HepG2 (cell line): ENCODE measurements at regions not wholly inside any gene's neighbourhood (a gene's known extent, or its start where the extent isn't known, plus 50 kb on each side); places are given as distances from the start of the nearest gene placed in this dataset.
"Not testable (repeated sequence)": the region's sequence is repeated elsewhere in the genome, so short reads cannot be mapped to it uniquely, and the experiment has no call there.

Experiments used
- ATAC-seq: fragments of 200-7000 bp; cut with Tn5 transposase; 3 replicates; pipeline ENCODE4 v1.9.1; 2020; ENCODE audit warnings: mild to moderate bottlenecking, moderate library complexity
- BruUV-seq: library from RNA; stranded (reverse); fragments of 400-500 nt; replicated peaks from 2 replicates; lab custom pipeline; 2021; lab: Mats Ljungman, UMichigan
- CTCF ChIA-PET: fragments of 300-600 bp; formaldehyde crosslinking; extraction: SDS; loops from one replicate; lab custom pipeline; 2021; ENCODE audit warnings: low total read pairs, inconsistent platforms, low intra/inter-chr PET ratio; lab: Yijun Ruan, JAX
- POLR2A ChIA-PET: fragments of 350-600 bp; sonication (Branson Sonifier 250); formaldehyde crosslinking; loops from one replicate; lab custom pipeline; 2020; ENCODE audit warnings: antibody characterized with exemption, inconsistent platforms; lab: Yijun Ruan, JAX
- DNase-seq: peaks from one replicate; pipeline ENCODE4 v3.0.0-alpha.2; 2015; ENCODE audit warnings: low spot score
- FAIRE-seq: peaks from 3 replicates; lab custom pipeline; 2011; peaks lifted over from hg19 to GRCh38; lab: Jason Lieb, UNC
- H2AFZ ChIP-seq: one replicate; pipeline ENCODE4 v1.6.1; 2011; ENCODE audit warnings: low read length, inconsistent platforms
- H3K27ac ChIP-seq: fragments of 300-600 bp; 3 replicates; pipeline ENCODE4 v1.8.0; 2011; ENCODE audit warnings: mixed run types, mild to moderate bottlenecking, mixed read lengths, low read length, inconsistent platforms; ENCODE audit not compliant: insufficient read depth; ENCODE audit errors: extremely low read length
- H3K27me3 ChIP-seq, 2 experiments: fragments of 200-600 bp in 1 of 2; 2 replicates in 1 of 2; 3 replicates in 1 of 2; pipeline versions ENCODE4 v1.6.0 to v1.8.0; 2011; ENCODE audit warnings: low read length in 2 of 2, mild to moderate bottlenecking in 2 of 2, moderate library complexity in 2 of 2, inconsistent platforms in 1 of 2; ENCODE audit not compliant: insufficient read depth in 2 of 2, control insufficient read depth in 1 of 2
- H3K36me3 ChIP-seq, 2 experiments: fragments of 200-600 bp in 1 of 2; replicated peaks in 1 of 2; 2 replicates in 1 of 2; 3 replicates in 1 of 2; pipeline versions ENCODE4 v1.5.1 to v1.8.0; 2011; ENCODE audit warnings: low read length in 2 of 2, inconsistent platforms in 1 of 2; ENCODE audit not compliant: insufficient read depth in 2 of 2, control insufficient read depth in 1 of 2
- H3K4me1 ChIP-seq: 2 replicates; pipeline ENCODE4 v1.5.1; 2012; ENCODE audit warnings: low read length, inconsistent platforms; ENCODE audit not compliant: insufficient read depth
- H3K4me2 ChIP-seq: 2 replicates; pipeline ENCODE4 v1.6.0; 2011; ENCODE audit warnings: low read depth, low read length, inconsistent platforms
- H3K4me3 ChIP-seq, 3 experiments: fragments of 200-600 bp in 1 of 3; sonication (generic), shearing (Covaris generic) in 1 of 3; replicated peaks in 1 of 3; 2 replicates each; pipeline ENCODE4 v1.5.1; 2011 to 2016; ENCODE audit warnings: low read length in 3 of 3, inconsistent platforms in 2 of 3, low read depth in 2 of 3, mild to moderate bottlenecking in 2 of 3, control low read depth in 1 of 3, mixed read lengths in 1 of 3; ENCODE audit not compliant: insufficient read depth in 1 of 3
- H3K79me2 ChIP-seq: one replicate; pipeline ENCODE4 v1.6.1; 2011; ENCODE audit warnings: low read length, inconsistent platforms; ENCODE audit not compliant: insufficient read depth
- H3K9ac ChIP-seq: 2 replicates; pipeline ENCODE4 v1.6.0; 2011; ENCODE audit warnings: mild to moderate bottlenecking, low read depth, low read length, inconsistent platforms; ENCODE audit not compliant: insufficient read depth
- H3K9me3 ChIP-seq: 2 replicates; pipeline ENCODE4 v1.5.1; 2012; ENCODE audit warnings: mild to moderate bottlenecking, low read length
- H4K20me1 ChIP-seq: 2 replicates; pipeline ENCODE4 v1.6.0; 2011; ENCODE audit warnings: inconsistent platforms, mild to moderate bottlenecking, low read length, moderate library complexity; ENCODE audit not compliant: insufficient read depth
- NR2F2 ChIP-seq: IDR thresholded peaks from 2 replicates; pipeline ENCODE4 v1.6.1; 2012; ENCODE audit warnings: low read depth, inconsistent platforms, borderline replicate concordance
- SMC3 ChIP-seq: IDR thresholded peaks from 2 replicates; pipeline ENCODE4 v1.6.1; 2011; ENCODE audit warnings: low read length, improper control_type of control experiment
- STAG1 ChIP-seq: sonication (generic); formaldehyde crosslinking; IDR thresholded peaks from 2 replicates; pipeline ENCODE4 v1.4.0; 2020; ENCODE audit warnings: missing genetic modification reagents
- ZKSCAN8 ChIP-seq: IDR thresholded peaks from 2 replicates; pipeline ENCODE4 v1.6.1; 2016; ENCODE audit warnings: borderline replicate concordance, missing genetic modification reagents, missing compliant biosample characterization
- ZNF577 ChIP-seq: sonication (generic); formaldehyde crosslinking; IDR thresholded peaks from 2 replicates; pipeline ENCODE4 v1.4.0; 2020; ENCODE audit warnings: mild to moderate bottlenecking, low read depth, missing genetic modification reagents, borderline replicate concordance
- WGBS: methylation state at CpG from one replicate; pipeline ENCODE4 v1.1.6; 2017; ENCODE audit warnings: low lambda C conversion rate; 5-methylcytosine and 5-hydroxymethylcytosine counted together
- in situ Hi-C: cut with HindIII; loops from 2 replicates; pipeline ENCODE4 v1.10.0; 2017; ENCODE audit warnings: low pct_unique_long_range_greater_than_20kb; ENCODE audit not compliant: extremely low pct_ligation_motif_present
- intact Hi-C: fragments of 100-400 bp; cut with micrococcal nuclease; formaldehyde crosslinking; loops from one replicate; pipeline ENCODE4 v1.10.0; 2022; ENCODE audit not compliant: unreplicated experiment
- TF ChIP-seq, protein P1 (sequence below): sonication (generic); formaldehyde crosslinking; IDR thresholded peaks from 2 replicates; pipeline ENCODE4 v1.5.0; 2020; ENCODE audit warnings: mild to moderate bottlenecking, missing genetic modification reagents, moderate library complexity

DNA sequence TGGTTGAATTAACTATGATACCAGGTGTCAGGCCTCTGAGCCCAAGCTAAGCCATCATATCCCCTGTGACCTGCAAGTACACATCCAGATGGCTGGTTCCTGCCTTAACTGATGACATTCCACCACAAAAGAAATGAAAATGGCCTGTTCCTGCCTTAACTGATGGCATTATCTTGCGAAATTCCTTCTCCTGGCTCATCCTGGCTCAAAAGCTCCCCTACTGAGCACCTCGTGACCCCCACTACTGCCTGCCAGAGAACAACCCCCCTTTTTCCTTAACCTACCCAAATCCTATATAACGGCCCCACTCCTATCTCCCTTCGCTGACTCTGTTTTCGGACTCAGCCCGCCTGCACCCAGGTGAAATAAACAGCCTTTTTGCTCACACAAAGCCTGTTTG, 1671.4 kb downstream of the C4orf33 start:
- POLR2A ChIA-PET, FAIRE-seq, H4K20me1 ChIP-seq, in situ Hi-C loops, H3K9me3 ChIP-seq, H3K4me3 ChIP-seq, CTCF ChIA-PET, H3K36me3 ChIP-seq, H3K79me2 ChIP-seq, ATAC-seq, H3K4me1 ChIP-seq, H3K9ac ChIP-seq, H3K27ac ChIP-seq, DNase-seq, intact Hi-C loops, H3K4me2 ChIP-seq, H3K27me3 ChIP-seq, BruUV-seq, H2AFZ ChIP-seq: not testable (repeated sequence)
- WGBS, result 34% methylated on average over 6 of the region's 6 CpGs

DNA sequence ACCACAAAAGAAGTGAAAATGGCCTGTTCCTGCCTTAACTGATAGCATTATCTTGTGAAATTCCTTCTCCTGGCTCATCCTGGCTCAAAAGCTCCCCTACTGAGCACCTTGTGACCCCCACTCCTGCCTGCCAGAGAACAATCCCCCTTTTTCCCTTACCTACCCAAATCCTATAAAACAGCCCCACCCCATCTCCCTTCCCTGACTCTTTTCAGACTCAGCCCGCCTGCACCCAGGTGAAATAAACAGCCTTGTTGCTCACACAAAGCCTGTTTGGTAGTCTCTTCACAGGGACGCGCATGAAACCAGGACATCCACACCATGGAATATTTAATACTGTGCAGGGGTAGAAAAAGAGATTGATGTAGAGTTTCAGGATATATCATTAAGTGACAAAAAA, 1677.0 kb downstream of the C4orf33 start:
- H2AFZ ChIP-seq, H4K20me1 ChIP-seq, BruUV-seq, H3K4me3 ChIP-seq, CTCF ChIA-PET, H3K36me3 ChIP-seq, H3K9ac ChIP-seq, H3K4me2 ChIP-seq, H3K9me3 ChIP-seq, H3K27ac ChIP-seq, FAIRE-seq, H3K79me2 ChIP-seq, ATAC-seq, in situ Hi-C loops, DNase-seq, H3K27me3 ChIP-seq, intact Hi-C loops, POLR2A ChIA-PET, H3K4me1 ChIP-seq: not testable (repeated sequence)
- 25% methylated on average over 3 of the region's 3 CpGs for WGBS

DNA sequence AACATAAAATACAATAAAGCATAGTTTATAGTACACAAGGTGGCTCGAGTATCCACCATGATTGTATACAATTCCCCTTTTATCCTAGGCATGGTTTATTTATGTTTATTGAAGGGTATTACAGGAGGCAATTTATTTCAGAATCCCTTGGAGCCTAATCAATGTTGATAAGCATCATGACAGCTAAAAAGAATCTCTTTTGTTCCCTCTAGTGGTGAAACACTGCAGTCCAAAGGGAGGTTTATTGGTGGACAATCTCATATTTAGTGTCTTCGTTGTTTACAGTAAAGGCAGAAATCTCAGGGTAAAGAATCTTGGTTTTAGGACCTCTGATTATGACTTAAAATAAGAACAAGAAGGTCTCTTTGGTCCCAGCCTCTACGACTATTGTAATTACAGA, 1712.5 kb downstream of the C4orf33 start:
- CTCF ChIA-PET, result interaction anchor here (1.3 to 1.7 kb wide), 2 partner anchors 245 to 449 kb away, joined by 4 to 8 read pairs; no protein-coding TSS in a partner anchor

More for the DNA sequence above, 1712.5 kb downstream of the C4orf33 start:
- H3K27ac ChIP-seq, result no peak overlapping the region
- H3K9ac ChIP-seq, result no peak overlapping the region
- no peak overlapping the region for H2AFZ ChIP-seq
- intact Hi-C loops, result loop anchor here (1.0 to 5.0 kb wide), 4 partner anchors 245 to 1446 kb away; no protein-coding TSS in a partner anchor
- FAIRE-seq (no peak), ATAC-seq (peak; percentile 73), DNase-seq (peak; percentile 13)
- no peaks in the 10 kb centered on the region for H4K20me1 ChIP-seq
- TF ChIP-seq STAG1, result peak; percentile 47
- TF ChIP-seq SMC3, result peak; percentile 53
- no peak for TF ChIP-seq NR2F2
- TF ChIP-seq, protein P1, sequence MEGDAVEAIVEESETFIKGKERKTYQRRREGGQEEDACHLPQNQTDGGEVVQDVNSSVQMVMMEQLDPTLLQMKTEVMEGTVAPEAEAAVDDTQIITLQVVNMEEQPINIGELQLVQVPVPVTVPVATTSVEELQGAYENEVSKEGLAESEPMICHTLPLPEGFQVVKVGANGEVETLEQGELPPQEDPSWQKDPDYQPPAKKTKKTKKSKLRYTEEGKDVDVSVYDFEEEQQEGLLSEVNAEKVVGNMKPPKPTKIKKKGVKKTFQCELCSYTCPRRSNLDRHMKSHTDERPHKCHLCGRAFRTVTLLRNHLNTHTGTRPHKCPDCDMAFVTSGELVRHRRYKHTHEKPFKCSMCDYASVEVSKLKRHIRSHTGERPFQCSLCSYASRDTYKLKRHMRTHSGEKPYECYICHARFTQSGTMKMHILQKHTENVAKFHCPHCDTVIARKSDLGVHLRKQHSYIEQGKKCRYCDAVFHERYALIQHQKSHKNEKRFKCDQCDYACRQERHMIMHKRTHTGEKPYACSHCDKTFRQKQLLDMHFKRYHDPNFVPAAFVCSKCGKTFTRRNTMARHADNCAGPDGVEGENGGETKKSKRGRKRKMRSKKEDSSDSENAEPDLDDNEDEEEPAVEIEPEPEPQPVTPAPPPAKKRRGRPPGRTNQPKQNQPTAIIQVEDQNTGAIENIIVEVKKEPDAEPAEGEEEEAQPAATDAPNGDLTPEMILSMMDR, result peak; percentile 42
- 0 out of 2 replicates have a peak, but pooled peaks have one; percentile 68 for TF ChIP-seq ZKSCAN8
- no peak for TF ChIP-seq ZNF577 (CRISPR knock-in tag)
- H3K36me3 ChIP-seq, result no peaks in the 10 kb centered on the region
- H3K79me2 ChIP-seq, result no peaks in the 10 kb centered on the region
- no peaks in the 10 kb centered on the region for H3K4me1 ChIP-seq
- in situ Hi-C loops, result loop anchor here (25.0 kb wide), 1 partner anchor 246 kb away; no protein-coding TSS in a partner anchor
- H3K9me3 ChIP-seq, result no peaks in the 10 kb centered on the region
- H3K4me3 ChIP-seq, result no peak overlapping the region
- no peaks in the 10 kb centered on the region for H3K27me3 ChIP-seq
- 0% methylated on average over 3 of the region's 3 CpGs for WGBS
- no TSS peak for BruUV-seq
- POLR2A ChIA-PET, result no interaction called here
- H3K4me2 ChIP-seq, result no peak overlapping the region
